GM10266 (cell line): ENCODE measurements at regions not wholly inside any gene's neighbourhood (a gene's known extent, or its start where the extent isn't known, plus 50 kb on each side); places are given as distances from the start of the nearest gene placed in this dataset.

ENCODE experiments used
- DNase-seq: peaks from one replicate; pipeline ENCODE4 v3.0.0; 2012; ENCODE audit errors: extremely low spot score
- CTCF ChIP-seq: IDR thresholded peaks from 2 replicates; pipeline ENCODE4 v1.5.1; 2012; ENCODE audit warnings: mild to moderate bottlenecking, low read depth; ENCODE audit not compliant: control insufficient read depth, insufficient read depth; ENCODE audit errors: missing control alignments

DNA sequence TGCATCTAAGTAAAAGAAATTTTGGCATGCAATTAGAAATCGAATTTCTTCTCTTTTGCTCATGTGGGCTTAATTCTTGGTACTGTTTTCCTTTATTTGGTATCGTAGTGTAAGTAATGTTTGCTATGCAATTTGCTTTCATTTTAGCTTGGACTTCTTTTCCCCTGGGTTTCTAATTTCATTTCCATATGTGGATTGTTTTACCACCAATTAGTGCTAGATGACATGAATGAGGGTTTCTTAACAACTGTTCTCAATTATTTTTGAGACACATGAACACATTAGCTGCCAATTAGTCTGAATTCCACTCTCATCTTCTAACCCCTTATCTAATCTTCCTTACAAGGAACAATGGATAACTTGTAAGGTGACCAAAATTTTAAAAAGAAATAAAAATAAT, 1047.2 kb upstream of the PIK3C3 start:
- no peak for DNase-seq
- TF ChIP-seq CTCF, result no peak

DNA sequence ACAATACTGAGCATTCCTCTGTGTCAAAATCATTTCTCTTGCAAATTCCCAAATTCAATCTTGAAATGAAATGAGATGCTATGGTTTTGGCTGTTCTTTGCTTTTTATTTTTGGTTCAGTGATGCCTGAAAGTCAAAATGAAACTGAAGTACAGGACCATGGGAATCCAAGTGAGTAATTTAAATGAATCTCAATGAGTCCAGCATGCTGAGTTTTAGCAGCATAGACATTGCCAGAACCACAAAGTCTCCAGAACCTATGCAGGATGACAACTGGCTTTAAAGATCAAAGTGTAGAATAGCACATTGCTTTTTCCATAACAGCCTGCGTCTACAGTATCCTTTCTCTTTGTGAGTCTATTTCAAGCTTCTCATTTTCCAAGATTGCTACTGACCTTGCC, 1050.7 kb upstream of the PIK3C3 start:
- no peak for TF ChIP-seq CTCF
- DNase-seq, result no peak

GRCh38 chr18:40902436-40902835, 1052.6 kb upstream of the PIK3C3 start:
- DNase-seq, result no peak
- TF ChIP-seq CTCF, result no peak

DNA sequence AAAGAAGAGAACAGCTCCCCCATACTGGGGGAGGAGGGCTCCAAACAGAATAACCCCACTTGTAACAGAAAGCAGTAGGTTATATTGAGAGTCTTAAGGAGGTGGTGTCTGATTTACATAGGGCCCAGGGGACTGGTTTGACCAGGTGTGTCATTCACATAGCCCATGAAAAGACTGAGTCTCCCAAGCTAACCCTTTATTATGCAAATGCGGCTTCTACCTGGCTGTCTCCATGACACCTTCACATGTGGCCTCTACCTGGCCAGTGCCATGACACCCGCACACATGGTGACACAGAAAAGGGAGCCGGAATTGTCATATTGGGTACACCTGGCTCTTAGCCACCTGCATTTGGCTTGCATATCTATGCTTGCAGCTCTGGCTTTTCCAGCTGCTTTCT, 1057.2 kb upstream of the PIK3C3 start:
- no peak for DNase-seq
- TF ChIP-seq CTCF, result no peak

- DNase-seq, result no peak
- TF ChIP-seq CTCF, result no peak
Measured at GRCh38 chr18:40883271-40883670, 1071.8 kb upstream of the PIK3C3 start.

DNA sequence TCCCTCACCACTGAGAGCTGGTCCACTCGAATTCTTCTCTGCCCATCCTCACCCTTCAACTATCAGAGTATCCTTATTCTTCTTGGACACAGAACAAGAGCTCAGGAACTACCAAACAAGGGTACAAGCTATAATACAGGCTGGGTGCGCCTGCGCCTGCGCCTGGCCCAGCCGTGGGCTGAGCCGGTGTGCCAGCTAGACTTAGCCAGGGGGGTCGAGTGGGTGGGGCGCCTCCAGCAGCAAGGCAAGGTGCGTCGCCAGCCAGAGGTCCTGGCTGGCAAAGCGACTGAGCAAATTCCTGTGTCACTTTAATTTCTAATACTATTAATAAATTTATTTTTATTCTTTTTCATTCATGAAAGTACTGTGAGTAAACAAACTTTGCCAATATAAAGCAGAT, 1072.6 kb upstream of the PIK3C3 start:
- no peak for TF ChIP-seq CTCF
- no peak for DNase-seq

DNA sequence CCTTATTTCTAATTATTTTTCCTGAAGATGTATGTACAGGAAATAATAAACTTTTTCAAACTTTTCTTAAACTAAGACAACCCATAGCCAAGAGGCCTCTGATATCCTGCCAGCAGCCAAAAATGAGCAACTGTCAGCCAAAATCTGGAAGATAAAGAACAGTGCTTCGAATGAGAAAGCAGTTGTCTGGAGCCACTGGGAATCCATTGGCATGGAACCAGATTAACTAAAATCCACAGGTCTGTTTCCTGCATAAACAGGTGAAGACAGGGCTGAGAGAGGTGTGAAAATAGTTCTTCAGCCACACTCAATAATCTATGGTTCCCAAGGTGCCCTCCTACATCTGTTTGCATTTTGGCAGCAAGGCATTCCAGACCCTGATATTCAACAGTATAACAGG, 1076.7 kb upstream of the PIK3C3 start:
- no peak for TF ChIP-seq CTCF
- no peak for DNase-seq

DNA sequence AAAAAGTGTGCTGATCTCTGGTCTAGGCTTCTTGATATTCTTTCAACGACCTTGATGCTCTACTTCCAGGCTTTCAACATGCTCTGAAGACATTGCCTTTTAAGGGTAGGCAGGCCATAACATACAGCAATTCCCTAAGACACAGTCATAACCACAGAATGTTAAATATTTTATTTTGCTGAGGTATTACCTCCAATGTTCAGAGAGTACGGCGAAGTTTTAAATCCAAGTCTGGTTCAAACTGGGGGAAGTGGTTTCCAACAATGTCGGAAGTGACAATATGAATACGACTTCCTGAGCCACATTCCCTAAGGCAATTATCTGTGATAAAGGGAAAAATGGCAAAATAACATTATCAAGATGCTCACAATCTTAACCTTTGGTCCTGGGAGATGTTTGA, 1077.9 kb upstream of the PIK3C3 start:
- TF ChIP-seq CTCF, result no peak
- no peak for DNase-seq
